Mononuclear cell (primary cell): ENCODE measurements at regions not wholly inside any gene's neighbourhood (a gene's known extent, or its start where the extent isn't known, plus 50 kb on each side); places are given as distances from the start of the nearest gene placed in this dataset.

Experiments
- H3K27me3 ChIP-seq: 2 replicates; pipeline ENCODE4 v1.6.0; 2011; ENCODE audit warnings: low read length, control low read depth; ENCODE audit not compliant: insufficient read depth
- H3K4me1 ChIP-seq: 2 replicates; pipeline ENCODE4 v1.5.1; 2011; ENCODE audit warnings: mild to moderate bottlenecking, low read length, control low read depth; ENCODE audit not compliant: insufficient read depth
- H3K4me3 ChIP-seq: 2 replicates; pipeline ENCODE4 v1.5.1; 2011; ENCODE audit warnings: mild to moderate bottlenecking, low read length, moderate library complexity
- H3K9me3 ChIP-seq: 2 replicates; pipeline ENCODE4 v1.5.1; 2011; ENCODE audit warnings: low read depth, mild to moderate bottlenecking, control low read depth, low read length

GRCh38 chr6:14448246-14448645 is 330.7 kb downstream of the CD83 start:
- no peaks in the 10 kb centered on the region for H3K27me3 ChIP-seq
- H3K4me1 ChIP-seq, result peaks cover 27% of the 10 kb centered on the region
- no peak overlapping the region for H3K4me3 ChIP-seq
- H3K9me3 ChIP-seq, result no peaks in the 10 kb centered on the region

GRCh38 chr6:14450133-14450504 is 332.5 kb downstream of the CD83 start:
- Histone ChIP-seq H3K4me3 (no peak overlapping the region), H3K4me1 (peaks cover 46% of the 10 kb centered on the region), H3K9me3 (no peaks in the 10 kb centered on the region), H3K27me3 (no peaks in the 10 kb centered on the region)

- Histone ChIP-seq H3K4me3 (no peak overlapping the region), H3K9me3 (no peaks in the 10 kb centered on the region), H3K27me3 (no peaks in the 10 kb centered on the region), H3K4me1 (peaks cover 48% of the 10 kb centered on the region)
These were observed 333.0 kb downstream of the CD83 start for GRCh38 chr6:14450578-14450977.

GRCh38 chr6:14451594-14452374 is 334.2 kb downstream of the CD83 start:
- Histone ChIP-seq H3K27me3 (no peaks in the 10 kb centered on the region), H3K4me3 (no peak overlapping the region), H3K4me1 (peaks cover 48% of the 10 kb centered on the region), H3K9me3 (no peaks in the 10 kb centered on the region)

- no peaks in the 10 kb centered on the region for H3K9me3 ChIP-seq
- peaks cover 48% of the 10 kb centered on the region for H3K4me1 ChIP-seq
- no peaks in the 10 kb centered on the region for H3K27me3 ChIP-seq
- no peak overlapping the region for H3K4me3 ChIP-seq
These were observed 335.3 kb downstream of the CD83 start for GRCh38 chr6:14452567-14453527.

GRCh38 chr6:14453712-14454472 is 336.3 kb downstream of the CD83 start:
- no peaks in the 10 kb centered on the region for H3K9me3 ChIP-seq
- no peak overlapping the region for H3K4me3 ChIP-seq
- no peaks in the 10 kb centered on the region for H3K27me3 ChIP-seq
- H3K4me1 ChIP-seq, result peaks cover 48% of the 10 kb centered on the region

GRCh38 chr6:14454473-14454775 is 336.9 kb downstream of the CD83 start:
- Histone ChIP-seq H3K4me1 (peaks cover 48% of the 10 kb centered on the region), H3K4me3 (no peak overlapping the region), H3K27me3 (no peaks in the 10 kb centered on the region), H3K9me3 (no peaks in the 10 kb centered on the region)

GRCh38 chr6:14455427-14455826 is 337.9 kb downstream of the CD83 start:
- no peaks in the 10 kb centered on the region for H3K9me3 ChIP-seq
- peaks cover 41% of the 10 kb centered on the region for H3K4me1 ChIP-seq
- no peaks in the 10 kb centered on the region for H3K27me3 ChIP-seq
- no peak overlapping the region for H3K4me3 ChIP-seq

GRCh38 chr6:14455876-14456648 is 338.5 kb downstream of the CD83 start:
- no peak overlapping the region for H3K4me3 ChIP-seq

GRCh38 chr6:14456941-14457340 is 339.4 kb downstream of the CD83 start:
- no peaks in the 10 kb centered on the region for H3K9me3 ChIP-seq
- H3K27me3 ChIP-seq, result no peaks in the 10 kb centered on the region
- H3K4me3 ChIP-seq, result no peak overlapping the region

More at GRCh38 chr6:14455876-14456648, 338.5 kb downstream of the CD83 start:
- peaks cover 41% of the 10 kb centered on the region for H3K4me1 ChIP-seq
- no peaks in the 10 kb centered on the region for H3K9me3 ChIP-seq
- no peaks in the 10 kb centered on the region for H3K27me3 ChIP-seq

GRCh38 chr6:14458669-14459266 is 341.2 kb downstream of the CD83 start:
- Histone ChIP-seq H3K27me3 (no peaks in the 10 kb centered on the region), H3K4me1 (peaks cover 16% of the 10 kb centered on the region), H3K9me3 (no peaks in the 10 kb centered on the region), H3K4me3 (no peak overlapping the region)

More at GRCh38 chr6:14456941-14457340, 339.4 kb downstream of the CD83 start:
- peaks cover 34% of the 10 kb centered on the region for H3K4me1 ChIP-seq

GRCh38 chr6:14459315-14459714 is 341.7 kb downstream of the CD83 start:
- H3K9me3 ChIP-seq, result no peaks in the 10 kb centered on the region
- peaks cover 10% of the 10 kb centered on the region for H3K4me1 ChIP-seq
- no peak overlapping the region for H3K4me3 ChIP-seq
- H3K27me3 ChIP-seq, result no peaks in the 10 kb centered on the region

GRCh38 chr6:14460556-14460955 is 343.0 kb downstream of the CD83 start:
- no peak overlapping the region for H3K4me3 ChIP-seq
- no peaks in the 10 kb centered on the region for H3K9me3 ChIP-seq

GRCh38 chr6:14462135-14462534 is 344.6 kb downstream of the CD83 start:
- H3K27me3 ChIP-seq, result no peaks in the 10 kb centered on the region
- H3K4me1 ChIP-seq, result no peaks in the 10 kb centered on the region
- no peak overlapping the region for H3K4me3 ChIP-seq
- no peaks in the 10 kb centered on the region for H3K9me3 ChIP-seq

More at GRCh38 chr6:14460556-14460955, 343.0 kb downstream of the CD83 start:
- H3K4me1 ChIP-seq, result no peaks in the 10 kb centered on the region
- no peaks in the 10 kb centered on the region for H3K27me3 ChIP-seq
